ENCODE measurements at regions not wholly inside any gene's neighbourhood (a gene's known extent, or its start where the extent isn't known, plus 50 kb on each side); places are given as distances from the start of the nearest gene placed in this dataset.
"Not testable (repeated sequence)": the region's sequence is repeated elsewhere in the genome, so short reads cannot be mapped to it uniquely, and the experiment has no call there.

GRCh38 chr4:127400276-127400675, 232.5 kb upstream of the INTU start:
- DNase-seq = no peak

DNA sequence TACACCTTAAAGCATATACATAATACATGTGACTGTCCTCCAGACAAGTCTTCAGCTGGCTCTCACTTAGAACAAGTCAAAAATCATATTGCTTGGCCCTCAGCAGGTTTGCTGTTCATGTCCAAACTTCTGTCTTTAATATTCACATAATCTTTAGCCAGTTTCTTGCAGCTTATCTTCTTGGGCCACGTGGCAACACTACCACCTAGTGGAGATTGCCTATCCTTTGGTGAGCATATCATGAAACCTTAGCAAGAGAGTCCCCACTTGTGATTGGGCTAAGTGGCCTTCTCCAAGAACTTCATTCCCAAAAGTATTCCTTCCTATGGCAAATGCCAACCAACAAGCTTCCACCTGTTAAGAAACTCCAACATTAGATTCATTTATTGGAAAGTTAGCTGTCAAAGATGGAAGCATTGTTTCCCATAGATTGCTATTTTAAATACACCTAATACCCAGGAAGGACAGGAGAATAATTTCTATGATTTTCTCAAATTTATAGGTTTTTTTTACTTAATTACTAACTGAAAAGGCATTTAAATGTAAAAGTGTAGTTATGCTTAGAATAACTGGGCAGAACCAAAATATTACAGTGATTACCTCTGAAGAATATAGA, 231.9 kb upstream of the INTU start:
- peak; percentile 20 for DNase-seq

DNA sequence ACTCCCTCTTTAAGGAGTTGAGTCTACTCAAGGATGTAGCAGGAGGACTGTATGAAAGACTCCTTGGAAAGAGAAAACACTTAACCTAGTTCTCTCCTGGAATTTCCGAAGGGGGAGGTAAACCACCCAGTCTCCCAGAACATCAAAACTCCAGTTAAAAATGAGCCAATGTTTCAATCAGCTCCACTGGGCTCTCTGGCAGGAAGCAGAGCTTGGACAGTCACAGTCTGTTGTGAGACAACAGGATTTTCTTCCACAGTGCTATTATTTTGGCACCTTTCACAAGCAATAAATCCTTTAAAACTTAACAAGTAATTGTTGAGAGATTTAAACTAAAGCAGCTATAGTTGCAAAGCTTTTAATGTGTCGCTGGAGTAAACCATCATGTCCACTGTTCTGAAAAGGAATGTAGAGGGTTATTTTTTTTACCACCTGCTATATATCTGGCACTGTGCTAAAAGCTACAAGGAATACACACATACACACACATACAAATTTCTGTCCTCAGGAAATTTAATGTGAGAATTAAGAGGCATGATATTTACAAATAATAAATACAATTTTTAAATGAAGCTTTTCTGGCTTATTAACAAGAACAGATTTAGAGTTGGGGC, 229.2 kb upstream of the INTU start:
- no peak for DNase-seq

DNA sequence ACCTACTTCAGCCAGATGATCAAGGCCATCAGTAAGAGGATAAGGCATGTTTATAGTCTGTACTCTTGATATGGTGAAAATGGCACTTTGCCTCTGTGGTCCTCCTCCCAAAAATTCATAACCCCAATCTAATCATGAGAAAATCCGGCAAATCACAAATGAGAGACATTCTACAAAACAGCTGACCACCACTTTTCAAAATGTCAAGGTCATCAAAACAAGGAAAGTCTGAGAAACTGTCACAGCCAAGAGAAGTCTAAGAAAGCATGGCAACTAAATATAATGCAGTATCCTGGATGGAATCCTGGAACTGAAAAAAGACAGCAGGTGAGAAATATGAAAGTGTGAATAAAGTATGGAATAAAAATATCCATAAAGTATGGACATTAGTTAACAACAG, 226.6 kb upstream of the INTU start:
- DNase-seq = no peak

GRCh38 chr4:127407572-127407971, 225.2 kb upstream of the INTU start:
- DNase-seq = not testable (repeated sequence)

DNA sequence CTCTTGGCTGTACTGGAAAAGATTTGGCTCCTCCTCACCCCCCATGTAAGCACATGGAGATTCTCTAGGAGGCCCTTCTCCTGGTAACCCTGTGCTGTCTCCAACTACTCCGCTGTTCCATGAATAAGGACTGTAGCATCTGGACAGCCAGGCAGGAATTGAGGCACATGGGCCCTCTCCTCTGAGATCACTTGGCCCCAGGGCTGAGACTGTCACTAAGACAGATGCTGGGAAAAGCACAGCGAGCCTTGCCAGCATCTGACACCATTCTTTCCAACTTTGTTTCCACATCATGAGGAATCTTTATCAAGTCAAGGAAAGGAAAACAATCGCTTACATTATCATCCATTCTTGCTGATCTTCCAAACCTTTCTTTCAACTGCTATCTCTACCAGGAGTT, 222.6 kb upstream of the INTU start:
- no peak for DNase-seq

DNA sequence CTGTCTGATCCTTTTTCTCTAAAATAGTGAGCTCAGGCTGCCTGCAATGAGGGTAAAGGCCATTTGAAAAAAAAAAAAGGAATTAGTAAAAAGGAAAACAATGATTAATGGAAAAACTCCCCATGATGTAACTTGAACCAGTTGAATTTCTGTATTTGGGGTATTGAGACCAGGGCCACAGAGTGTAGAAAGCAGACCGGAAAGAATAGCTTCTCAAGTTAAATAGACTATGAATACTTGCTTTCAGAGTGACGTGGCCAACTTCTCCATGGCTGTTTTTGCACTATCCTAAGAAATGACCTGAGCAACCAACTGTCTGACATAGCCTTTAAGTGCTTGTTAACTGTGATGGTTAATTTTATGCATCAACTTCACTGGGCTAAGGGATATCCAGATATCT, 222.1 kb upstream of the INTU start:
- no peak for DNase-seq

DNA sequence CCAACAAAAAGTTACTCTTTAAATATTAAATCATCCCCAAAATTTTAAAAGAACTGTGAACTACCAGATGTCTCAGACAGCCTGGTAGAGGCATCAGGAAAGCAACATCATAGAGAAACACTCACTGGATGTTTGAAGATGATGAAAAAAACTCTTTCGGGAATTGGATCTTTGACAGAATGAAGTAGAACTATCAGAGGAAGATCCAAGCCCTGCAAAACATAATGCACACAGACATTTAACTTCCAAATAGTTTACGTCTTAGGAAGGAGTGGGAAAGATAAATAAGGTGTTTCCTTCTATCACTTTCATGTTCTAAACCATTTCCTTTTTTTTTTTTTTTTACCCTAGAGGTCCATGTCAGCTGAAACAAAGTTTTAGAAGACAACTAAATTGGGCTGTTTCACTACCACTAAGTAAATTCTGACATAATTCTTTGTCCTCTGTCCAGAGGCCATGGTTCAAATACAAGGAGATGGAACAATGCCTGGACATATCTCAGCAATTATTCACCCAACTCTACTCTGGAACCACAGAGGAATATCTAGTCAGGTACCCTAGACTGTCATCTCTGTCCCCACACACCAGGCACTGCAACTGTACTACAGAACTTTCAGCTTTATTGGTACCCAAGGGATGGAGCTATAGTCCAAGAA, 217.7 kb upstream of the INTU start:
- DNase-seq = no peak

GRCh38 chr4:127416115-127416514, 216.6 kb upstream of the INTU start:
- no peak for DNase-seq

DNA sequence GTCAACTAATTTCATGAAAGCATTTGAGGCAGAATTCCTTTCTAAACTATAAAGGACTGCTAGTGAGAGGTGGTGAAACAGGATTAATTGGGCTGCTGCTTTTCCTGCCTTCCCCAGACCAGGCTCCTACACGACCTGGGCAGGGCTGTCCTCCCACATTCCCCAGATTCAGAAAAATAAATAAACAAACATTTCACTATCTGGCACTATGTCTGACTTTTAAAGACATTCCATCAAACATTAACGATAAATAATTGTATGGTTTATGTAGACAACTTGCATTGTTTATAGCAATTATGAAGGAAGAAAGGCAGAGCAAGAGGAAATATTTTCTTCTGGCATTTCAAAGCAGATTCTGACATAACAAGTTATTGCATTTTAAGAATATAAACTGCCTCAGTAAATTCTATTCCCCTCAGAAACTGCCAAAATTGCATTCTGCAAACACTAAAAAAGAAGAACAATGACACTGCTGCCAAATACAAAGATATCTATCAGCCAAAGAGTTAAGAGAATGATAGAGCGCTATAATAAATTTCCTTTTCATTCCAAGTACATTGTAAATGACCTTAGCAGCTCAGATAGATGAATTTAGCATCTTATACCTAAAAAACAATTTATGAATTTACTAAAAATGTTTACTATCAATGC, 214.7 kb upstream of the INTU start:
- no peak for DNase-seq

- no peak for DNase-seq
These were observed 213.3 kb upstream of the INTU start for GRCh38 chr4:127419431-127419830.

DNA sequence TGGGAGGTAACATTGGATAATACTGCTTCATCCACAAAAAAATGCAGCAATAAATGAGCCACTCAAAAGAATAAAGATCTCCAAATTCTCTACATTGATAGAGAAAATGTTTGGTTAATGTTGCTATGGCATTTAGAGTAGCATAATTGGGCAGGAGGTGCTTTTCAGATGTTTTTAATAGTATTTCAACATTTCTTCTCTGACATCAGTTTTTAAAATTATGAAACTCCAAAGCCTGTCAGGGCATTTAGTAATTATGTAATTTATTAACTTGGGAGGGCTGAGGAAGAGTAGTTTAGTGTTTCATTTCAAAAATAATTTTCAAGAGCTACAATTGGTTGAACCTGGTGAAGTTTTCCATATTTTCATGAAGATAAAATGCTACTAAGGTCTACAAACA, 211.3 kb upstream of the INTU start:
- DNase-seq = no peak

DNA sequence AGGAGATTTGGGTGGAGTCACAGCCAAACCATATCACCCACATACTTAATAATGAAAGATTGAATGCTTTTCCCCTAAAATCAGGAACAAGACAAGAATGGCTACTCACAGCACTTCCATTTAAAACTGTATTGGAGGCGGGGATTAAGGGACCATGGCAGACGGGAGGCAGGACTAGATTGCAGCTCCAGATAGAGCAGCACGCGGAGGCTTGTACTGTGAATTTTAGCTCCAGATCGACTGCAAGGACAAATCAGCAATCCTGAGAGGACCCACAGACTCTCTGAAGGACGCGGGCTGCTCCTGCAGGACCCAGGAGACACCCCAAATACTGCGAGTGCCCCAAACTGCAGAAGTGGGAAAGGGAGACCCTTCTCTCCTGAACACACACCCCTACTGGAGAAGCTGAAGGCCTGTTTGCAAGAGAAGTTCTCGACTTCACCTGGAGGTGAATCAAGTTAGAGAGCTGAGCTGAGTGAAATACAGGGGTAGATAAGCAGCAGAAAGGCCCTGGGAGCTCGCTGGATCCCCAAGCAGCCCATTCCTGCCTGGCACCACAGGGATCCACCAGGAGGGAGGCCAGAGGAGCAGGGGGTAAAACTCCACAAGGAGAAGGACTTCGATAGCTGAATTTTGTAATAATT, 207.4 kb upstream of the INTU start:
- DNase-seq = no peak

DNA sequence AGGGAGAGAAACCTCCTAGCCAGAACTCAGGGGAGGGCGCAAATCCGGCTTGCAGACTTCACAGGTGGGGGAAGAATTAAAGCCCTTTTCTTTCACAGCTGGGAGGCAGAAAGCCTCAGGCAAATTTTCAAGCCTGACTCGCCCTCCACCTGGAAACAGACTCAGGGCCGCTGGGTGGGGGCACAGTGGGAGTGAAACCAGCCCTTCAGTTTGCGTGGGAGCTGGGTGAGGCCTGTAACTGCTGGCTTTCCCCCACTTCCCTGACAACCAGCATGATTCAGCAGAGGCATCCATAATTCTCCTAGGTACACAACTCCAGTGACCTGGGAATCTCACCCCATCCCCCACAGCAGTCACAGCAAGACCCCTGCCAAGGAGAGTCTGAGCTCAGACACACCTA, 206.9 kb upstream of the INTU start:
- DNase-seq = no peak

DNA sequence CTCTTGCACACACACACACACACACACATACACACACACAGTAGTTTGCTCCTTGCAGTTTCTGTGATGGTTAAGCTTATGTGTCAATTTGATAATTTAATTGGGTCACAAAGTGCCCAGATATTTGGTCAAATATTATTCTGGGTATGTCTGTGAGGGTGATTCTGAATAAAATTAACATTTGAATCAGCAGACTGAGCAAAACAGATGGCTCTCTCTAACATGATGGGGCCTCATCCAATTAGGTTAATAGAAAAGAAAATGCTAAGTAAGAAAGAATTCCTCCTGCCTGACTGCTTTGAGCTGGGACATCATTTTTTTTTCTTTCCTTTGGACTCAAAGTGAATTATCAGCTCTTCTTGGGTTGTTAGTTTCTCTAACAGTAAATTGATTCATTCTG, 191.2 kb upstream of the INTU start:
- no peak for DNase-seq

- no peak for DNase-seq
These were observed 187.3 kb upstream of the INTU start for GRCh38 chr4:127445471-127445870.

DNA sequence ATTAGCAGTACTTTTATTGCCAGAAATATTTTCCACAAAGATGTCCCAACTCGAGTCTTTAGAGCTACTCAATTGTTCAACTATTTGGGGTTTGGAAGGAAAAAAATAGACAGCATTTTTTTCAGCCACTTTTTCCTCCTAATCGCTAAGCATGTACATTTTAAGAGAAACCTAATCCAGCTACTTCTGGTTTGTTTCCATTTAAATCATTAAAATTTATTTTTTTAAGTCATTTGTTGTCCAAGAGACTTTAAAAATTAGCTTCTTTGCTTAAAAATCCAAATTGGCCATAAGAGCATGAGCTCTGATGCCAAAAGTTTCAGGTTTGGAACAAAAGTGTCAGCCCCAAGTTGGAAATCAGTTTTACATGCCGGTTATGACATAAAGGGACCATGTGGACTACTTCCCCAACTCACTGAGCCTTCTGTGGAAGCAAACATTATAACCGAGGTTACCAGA, 186.3 kb upstream of the INTU start:
- DNase-seq = no peak

DNA sequence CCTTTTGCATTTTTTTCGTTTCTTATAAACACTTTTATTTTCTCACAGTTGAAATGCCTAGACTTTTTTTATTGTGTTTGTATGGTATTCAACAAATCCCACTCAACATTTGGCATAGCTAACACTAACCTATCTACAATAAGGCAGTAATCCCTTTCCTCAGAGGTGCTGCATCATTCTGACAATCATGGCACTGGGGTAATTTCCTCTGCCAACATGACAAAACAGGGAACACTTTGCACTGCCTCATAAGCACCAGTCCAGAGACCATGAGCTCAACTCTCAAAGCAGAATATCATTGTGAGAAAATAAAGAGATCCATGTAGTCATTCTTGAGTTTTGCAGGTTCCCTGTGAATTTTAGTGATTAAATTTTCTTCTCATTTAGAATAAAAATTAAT, 183.8 kb upstream of the INTU start:
- no peak for DNase-seq

- no peak for DNase-seq
These were observed 183.3 kb upstream of the INTU start for GRCh38 chr4:127449449-127449848.

GRCh38 chr4:127450276-127450675, 182.5 kb upstream of the INTU start:
- DNase-seq = no peak

- DNase-seq = no peak
These were observed 168.9 kb upstream of the INTU start for GRCh38 chr4:127463883-127464282.

- DNase-seq = no peak
These were observed 163.2 kb upstream of the INTU start for GRCh38 chr4:127469542-127469941.

Measured in T1000 (cell line).